NCI-H2029 (cell line): ENCODE measurements at regions not wholly inside any gene's neighbourhood (a gene's known extent, or its start where the extent isn't known, plus 50 kb on each side); places are given as distances from the start of the nearest gene placed in this dataset.
A peak's percentile ranks its signal among the peaks of the same experiment; 100 is the strongest.

Experiments
- DNase-seq: peaks from one replicate; lab custom pipeline; 2025; lab: John Stamatoyannopoulos, UW

GRCh38 chr7:51521694-51522312 lies 205.2 kb upstream of the COBL start:
- no peak for DNase-seq

GRCh38 chr7:51521054-51521453 lies 204.4 kb upstream of the COBL start:
- DNase-seq: no peak

GRCh38 chr7:51518646-51519045 lies 202.0 kb upstream of the COBL start:
- no peak for DNase-seq

- no peak for DNase-seq
Measured at GRCh38 chr7:51517187-51517586, 200.6 kb upstream of the COBL start.

GRCh38 chr7:51501620-51502019 lies 185.0 kb upstream of the COBL start:
- DNase-seq: no peak

- DNase-seq: no peak
Measured at GRCh38 chr7:51482976-51483375, 166.4 kb upstream of the COBL start.

- DNase-seq: no peak
Measured at GRCh38 chr7:51481421-51481820, 164.8 kb upstream of the COBL start.

- no peak for DNase-seq
Measured at GRCh38 chr7:51477819-51478218, 161.2 kb upstream of the COBL start.

GRCh38 chr7:51477323-51477722 lies 160.7 kb upstream of the COBL start:
- DNase-seq: no peak

- no peak for DNase-seq
Measured at GRCh38 chr7:51476026-51476425, 159.4 kb upstream of the COBL start.

GRCh38 chr7:51472873-51473272 lies 156.3 kb upstream of the COBL start:
- DNase-seq: no peak

GRCh38 chr7:51471981-51472296 lies 155.3 kb upstream of the COBL start:
- no peak for DNase-seq

- DNase-seq: no peak
Measured at GRCh38 chr7:51471210-51471980, 154.8 kb upstream of the COBL start.

GRCh38 chr7:51467384-51468017 lies 150.9 kb upstream of the COBL start:
- no peak for DNase-seq

- no peak for DNase-seq
Measured at GRCh38 chr7:51459809-51460208, 143.2 kb upstream of the COBL start.

GRCh38 chr7:51458693-51459092 lies 142.1 kb upstream of the COBL start:
- DNase-seq: no peak

GRCh38 chr7:51457079-51457478 lies 140.5 kb upstream of the COBL start:
- DNase-seq: no peak

GRCh38 chr7:51456431-51457060 lies 139.9 kb upstream of the COBL start:
- no peak for DNase-seq

- peak; percentile 78 for DNase-seq
Measured at GRCh38 chr7:51455948-51456347, 139.3 kb upstream of the COBL start.

GRCh38 chr7:51455513-51455912 lies 138.9 kb upstream of the COBL start:
- DNase-seq: peak; percentile 19

GRCh38 chr7:51455086-51455485 lies 138.5 kb upstream of the COBL start:
- DNase-seq: no peak

- DNase-seq: no peak
Measured at GRCh38 chr7:51452694-51453093, 136.1 kb upstream of the COBL start.
